ENCODE measurements at regions not wholly inside any gene's neighbourhood (a gene's known extent, or its start where the extent isn't known, plus 50 kb on each side); places are given as distances from the start of the nearest gene placed in this dataset.

GRCh38 chr6:93784794-93785693 lies 365.7 kb upstream of the EPHA7 start:
- no peaks in the 10 kb centered on the region for H3K36me3 Mint-ChIP-seq
- peaks cover 4 to 31% (median 15%) of the 10 kb centered on the region in 6 donors for H3K9me3 Mint-ChIP-seq
- no peak for DNase-seq
- no peak overlapping the region for H3K4me3 Mint-ChIP-seq
- no peak overlapping the region for H3K27ac Mint-ChIP-seq
- H3K4me1 Mint-ChIP-seq = no peaks in the 10 kb centered on the region
- peaks cover 0 to 1% (median 0%) of the 10 kb centered on the region in 3 donors for H3K27me3 Mint-ChIP-seq (ENCODE audit: low read depth in 3 of 3)

GRCh38 chr6:93779086-93779841 lies 359.9 kb upstream of the EPHA7 start:
- DNase-seq = no peak
- Mint-ChIP-seq H3K27ac (no peak overlapping the region), H3K27me3 (ENCODE audit: low read depth in 3 of 3) (no peaks in the 10 kb centered on the region), H3K9me3 (peaks cover 2 to 42% (median 13%) of the 10 kb centered on the region in 6 donors), H3K4me3 (no peak overlapping the region), H3K4me1 (no peaks in the 10 kb centered on the region), H3K36me3 (no peaks in the 10 kb centered on the region)

GRCh38 chr6:93759190-93759589 lies 339.8 kb upstream of the EPHA7 start:
- DNase-seq = no peak
- Mint-ChIP-seq H3K27me3 (ENCODE audit: low read depth in 3 of 3) (no peaks in the 10 kb centered on the region), H3K27ac (no peak overlapping the region), H3K36me3 (no peaks in the 10 kb centered on the region), H3K9me3 (peaks cover 3 to 51% (median 17%) of the 10 kb centered on the region in 6 donors), H3K4me1 (no peaks in the 10 kb centered on the region), H3K4me3 (no peak overlapping the region)

GRCh38 chr6:93751969-93752368 lies 332.6 kb upstream of the EPHA7 start:
- H3K4me1 Mint-ChIP-seq = no peaks in the 10 kb centered on the region
- H3K27ac Mint-ChIP-seq = no peak overlapping the region
- peaks cover 11 to 43% (median 27%) of the 10 kb centered on the region in 6 donors for H3K9me3 Mint-ChIP-seq
- H3K27me3 Mint-ChIP-seq (ENCODE audit: low read depth in 3 of 3) = no peaks in the 10 kb centered on the region
- DNase-seq = no peak
- H3K36me3 Mint-ChIP-seq = no peaks in the 10 kb centered on the region
- H3K4me3 Mint-ChIP-seq = no peak overlapping the region

GRCh38 chr6:93749930-93750329 lies 330.6 kb upstream of the EPHA7 start:
- no peak overlapping the region for H3K4me3 Mint-ChIP-seq

GRCh38 chr6:93749191-93749590 lies 329.8 kb upstream of the EPHA7 start:
- H3K4me3 Mint-ChIP-seq = no peak overlapping the region
- no peaks in the 10 kb centered on the region for H3K27me3 Mint-ChIP-seq (ENCODE audit: low read depth in 3 of 3)
- DNase-seq = no peak
- H3K36me3 Mint-ChIP-seq = no peaks in the 10 kb centered on the region
- H3K27ac Mint-ChIP-seq = no peak overlapping the region
- H3K9me3 Mint-ChIP-seq = peaks cover 3 to 39% (median 22%) of the 10 kb centered on the region in 6 donors
- H3K4me1 Mint-ChIP-seq = no peaks in the 10 kb centered on the region

More at GRCh38 chr6:93749930-93750329, 330.6 kb upstream of the EPHA7 start:
- Mint-ChIP-seq H3K4me1 (no peaks in the 10 kb centered on the region), H3K27me3 (ENCODE audit: low read depth in 3 of 3) (no peaks in the 10 kb centered on the region), H3K36me3 (no peaks in the 10 kb centered on the region), H3K27ac (no peak overlapping the region), H3K9me3 (peaks cover 4 to 40% (median 21%) of the 10 kb centered on the region in 6 donors)
- DNase-seq = no peak

- DNase-seq = no peak
- no peaks in the 10 kb centered on the region for H3K36me3 Mint-ChIP-seq
- no peak overlapping the region for H3K27ac Mint-ChIP-seq
- no peaks in the 10 kb centered on the region for H3K27me3 Mint-ChIP-seq (ENCODE audit: low read depth in 3 of 3)
- no peaks in the 10 kb centered on the region for H3K4me1 Mint-ChIP-seq
- H3K9me3 Mint-ChIP-seq = peaks cover 8 to 42% (median 24%) of the 10 kb centered on the region in 6 donors
- no peak overlapping the region for H3K4me3 Mint-ChIP-seq
Measured at GRCh38 chr6:93746892-93747291, 327.5 kb upstream of the EPHA7 start.

- Mint-ChIP-seq H3K4me1 (no peaks in the 10 kb centered on the region), H3K36me3 (no peaks in the 10 kb centered on the region), H3K27me3 (ENCODE audit: low read depth in 3 of 3) (no peaks in the 10 kb centered on the region), H3K27ac (no peak overlapping the region), H3K9me3 (peaks cover 8 to 45% (median 24%) of the 10 kb centered on the region in 6 donors), H3K4me3 (no peak overlapping the region)
- no peak for DNase-seq
Measured at GRCh38 chr6:93745306-93745705, 325.9 kb upstream of the EPHA7 start.

GRCh38 chr6:93735099-93735498 lies 315.7 kb upstream of the EPHA7 start:
- Mint-ChIP-seq H3K4me1 (no peaks in the 10 kb centered on the region), H3K27me3 (ENCODE audit: low read depth in 3 of 3) (peaks cover 0 to 2% (median 0%) of the 10 kb centered on the region in 3 donors), H3K36me3 (no peaks in the 10 kb centered on the region), H3K9me3 (peaks cover 5 to 41% (median 12%) of the 10 kb centered on the region in 6 donors), H3K27ac (no peak overlapping the region), H3K4me3 (no peak overlapping the region)
- DNase-seq = no peak

- no peak for DNase-seq
- Mint-ChIP-seq H3K27ac (no peak overlapping the region), H3K27me3 (ENCODE audit: low read depth in 3 of 3) (peaks cover 0 to 2% (median 0%) of the 10 kb centered on the region in 3 donors), H3K4me3 (no peak overlapping the region), H3K4me1 (no peaks in the 10 kb centered on the region), H3K36me3 (no peaks in the 10 kb centered on the region), H3K9me3 (peaks cover 3 to 62% (median 17%) of the 10 kb centered on the region in 6 donors)
Measured at GRCh38 chr6:93731306-93731705, 311.9 kb upstream of the EPHA7 start.

GRCh38 chr6:93728150-93728549 lies 308.8 kb upstream of the EPHA7 start:
- H3K36me3 Mint-ChIP-seq = no peaks in the 10 kb centered on the region
- peaks cover 0 to 2% (median 0%) of the 10 kb centered on the region in 3 donors for H3K27me3 Mint-ChIP-seq (ENCODE audit: low read depth in 3 of 3)
- H3K27ac Mint-ChIP-seq = no peak overlapping the region
- H3K4me1 Mint-ChIP-seq = no peaks in the 10 kb centered on the region
- no peak for DNase-seq
- peaks cover 0 to 62% (median 15%) of the 10 kb centered on the region in 6 donors for H3K9me3 Mint-ChIP-seq
- H3K4me3 Mint-ChIP-seq = no peak overlapping the region

GRCh38 chr6:93727447-93727846 lies 308.1 kb upstream of the EPHA7 start:
- peaks cover 1 to 57% (median 17%) of the 10 kb centered on the region in 6 donors for H3K9me3 Mint-ChIP-seq
- no peak overlapping the region for H3K4me3 Mint-ChIP-seq
- no peaks in the 10 kb centered on the region for H3K4me1 Mint-ChIP-seq
- no peak overlapping the region for H3K27ac Mint-ChIP-seq
- peaks cover 0 to 2% (median 0%) of the 10 kb centered on the region in 3 donors for H3K27me3 Mint-ChIP-seq (ENCODE audit: low read depth in 3 of 3)
- no peak for DNase-seq
- no peaks in the 10 kb centered on the region for H3K36me3 Mint-ChIP-seq

GRCh38 chr6:93721386-93722048 lies 302.2 kb upstream of the EPHA7 start:
- Mint-ChIP-seq H3K27ac (no peak overlapping the region), H3K9me3 (peaks cover 5 to 43% (median 18%) of the 10 kb centered on the region in 6 donors), H3K36me3 (no peaks in the 10 kb centered on the region), H3K27me3 (ENCODE audit: low read depth in 3 of 3) (peaks cover 0 to 3% (median 0%) of the 10 kb centered on the region in 3 donors), H3K4me3 (no peak overlapping the region), H3K4me1 (no peaks in the 10 kb centered on the region)
- no peak for DNase-seq
